Small intestine (tissue), 7 donors: ENCODE measurements at regions not wholly inside any gene's neighbourhood (a gene's known extent, or its start where the extent isn't known, plus 50 kb on each side); places are given as distances from the start of the nearest gene placed in this dataset.

Experiments used
- DNase-seq, 2 donors: peaks; one replicate each; pipeline versions ENCODE4 v3.0.0 to v3.0.0-alpha.2; 2013
- FAIRE-seq: peaks from 2 replicates; lab custom pipeline; 2012; peaks lifted over from hg19 to GRCh38; lab: Jason Lieb, UNC
- H3K27ac ChIP-seq, 3 donors: one replicate each; pipeline ENCODE4 v1.5.1; 2013; ENCODE audit warnings: low read length in 2 of 3, mild to moderate bottlenecking in 2 of 3, control low read depth in 1 of 3, inconsistent platforms in 1 of 3, low read depth in 1 of 3, moderate library complexity in 1 of 3
- H3K27me3 ChIP-seq, 3 donors: one replicate each; pipeline ENCODE4 v1.6.1; 2013; ENCODE audit warnings: low read length in 3 of 3, inconsistent platforms in 1 of 3; ENCODE audit not compliant: control insufficient read depth in 3 of 3, insufficient read depth in 3 of 3
- H3K36me3 ChIP-seq, 3 donors: one replicate each; pipeline ENCODE4 v1.6.1; 2013; ENCODE audit warnings: low read length in 3 of 3, inconsistent platforms in 1 of 3, low read depth in 1 of 3, mild to moderate bottlenecking in 1 of 3, moderate library complexity in 1 of 3; ENCODE audit not compliant: control insufficient read depth in 3 of 3, insufficient read depth in 2 of 3
- H3K4me1 ChIP-seq, 3 donors: one replicate each; pipeline ENCODE4 v1.6.1; 2013; ENCODE audit warnings: low read length in 2 of 3, inconsistent platforms in 1 of 3, low read depth in 1 of 3, mild to moderate bottlenecking in 1 of 3, moderate library complexity in 1 of 3; ENCODE audit not compliant: control insufficient read depth in 3 of 3, insufficient read depth in 2 of 3
- H3K4me3 ChIP-seq, 3 donors: one replicate each; pipeline ENCODE4 v1.5.1; 2013; ENCODE audit warnings: low read length in 3 of 3, control low read depth in 1 of 3, inconsistent platforms in 1 of 3, low read depth in 1 of 3, mild to moderate bottlenecking in 1 of 3, moderate library complexity in 1 of 3
- H3K9me3 ChIP-seq, 2 donors: one replicate each; pipeline ENCODE4 v1.6.1; 2013; ENCODE audit warnings: low read depth in 1 of 2, low read length in 1 of 2; ENCODE audit not compliant: control insufficient read depth in 2 of 2, insufficient read depth in 1 of 2
- WGBS, 3 donors: extraction: QIAGEN DNeasy Blood & Tissue Kit; methylation state at CpG; one replicate each; pipeline ENCODE4 v1.1.7; 2013; 5-methylcytosine and 5-hydroxymethylcytosine counted together
- donor health status: healthy with polysubstance abuse.
- donor health status: control.
- donor health status: control.
- donor health status: Bipolar disorder and iron deficiency.
- donor health status: healthy.

DNA sequence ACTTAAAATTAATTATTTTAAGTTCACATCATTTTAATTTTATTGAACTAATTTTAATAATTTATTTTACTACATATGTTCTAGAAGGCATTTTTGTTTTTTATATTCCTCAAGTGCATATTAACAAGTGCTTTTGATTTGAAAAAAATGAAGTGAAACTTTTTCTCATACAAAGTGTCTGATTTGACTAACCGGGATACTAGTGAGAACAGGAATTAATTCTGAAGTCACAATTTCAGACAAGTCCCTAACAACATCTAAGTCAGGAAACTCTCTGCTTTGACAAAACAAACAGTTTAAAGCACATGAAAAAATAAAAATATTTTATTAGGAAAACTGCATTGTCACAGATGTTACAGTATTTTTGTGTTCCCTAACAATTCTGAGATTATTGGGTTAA, 1166.3 kb upstream of the CITED2 start:
- Histone ChIP-seq H3K27me3 (no peaks in the 10 kb centered on the region), H3K27ac (no peak overlapping the region), H3K4me1 (no peaks in the 10 kb centered on the region), H3K36me3 (no peaks in the 10 kb centered on the region), H3K4me3 (no peak overlapping the region), H3K9me3 (no peaks in the 10 kb centered on the region)
- FAIRE-seq (peak; percentile 90), DNase-seq (no peak)
- WGBS, 3 donors: 86 to 91% (median 91%) methylated on average over 1 of the region's 1 CpG

DNA sequence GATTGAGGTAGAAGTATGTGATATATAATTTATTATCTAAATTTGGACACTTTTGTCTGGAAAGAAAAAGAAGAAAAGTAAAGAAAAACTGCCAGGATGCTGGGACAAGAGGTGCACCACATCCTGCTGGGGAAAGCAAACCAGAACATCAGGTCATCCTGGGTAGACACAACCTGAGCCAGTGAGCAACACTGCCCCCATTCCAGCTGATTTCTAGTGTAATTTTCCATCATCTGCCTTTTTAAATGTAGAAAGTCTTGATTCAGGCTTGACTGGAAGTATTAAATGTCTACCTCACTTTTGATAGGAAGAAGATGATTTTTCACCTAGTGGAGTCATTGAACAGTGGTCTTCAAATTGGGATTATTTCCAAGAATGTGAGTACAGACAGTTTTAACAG, 1164.5 kb upstream of the CITED2 start:
- Histone ChIP-seq H3K4me3 (no peak overlapping the region), H3K9me3 (no peaks in the 10 kb centered on the region), H3K27me3 (no peaks in the 10 kb centered on the region), H3K27ac (no peak overlapping the region), H3K36me3 (no peaks in the 10 kb centered on the region), H3K4me1 (no peaks in the 10 kb centered on the region)
- DNase-seq: no peak
- no peak for FAIRE-seq

DNA sequence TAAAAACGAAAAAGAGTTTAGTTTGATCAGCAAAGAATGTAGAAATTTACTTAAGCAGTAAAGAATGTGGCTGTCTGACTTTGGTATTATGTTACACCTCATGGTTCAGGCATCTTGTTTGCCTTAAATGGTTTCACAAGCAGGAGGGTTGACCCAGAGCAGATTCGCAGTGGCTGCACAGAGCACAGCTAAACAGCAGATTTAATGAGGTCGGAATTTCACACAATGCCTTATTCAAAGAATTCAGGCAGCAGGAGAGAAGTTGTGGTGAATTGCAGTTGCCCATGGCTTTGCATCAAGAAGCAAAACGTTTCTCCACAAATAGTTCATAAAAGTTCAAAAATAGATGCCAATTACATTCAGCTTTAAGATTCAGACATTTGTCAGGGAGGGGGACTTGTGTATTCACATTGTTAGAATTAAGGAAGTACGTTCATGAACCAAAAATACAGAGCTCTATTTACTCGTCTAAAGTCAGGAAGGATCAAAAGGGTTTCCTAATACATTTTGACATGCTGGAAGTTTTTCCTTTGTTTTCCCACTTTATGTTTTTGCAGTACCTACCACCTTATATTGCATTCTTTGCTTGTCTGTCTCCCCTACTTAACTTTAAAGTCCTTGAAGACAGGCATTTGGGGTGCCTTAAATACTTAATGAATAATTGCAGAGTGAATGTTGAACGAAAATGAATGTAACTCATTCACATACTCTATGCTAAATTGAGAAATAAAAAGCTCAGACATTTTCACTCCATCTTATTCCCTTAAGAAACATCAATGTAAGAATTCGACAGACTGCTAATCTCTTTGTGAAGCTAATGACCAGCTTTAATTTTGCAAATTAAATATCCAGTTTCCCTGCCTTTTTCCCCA, 1163.6 kb upstream of the CITED2 start:
- peak in 1 of 2 donors; percentile 6 for DNase-seq
- H3K9me3 ChIP-seq: no peaks in the 10 kb centered on the region
- WGBS, 3 donors: 41 to 56% (median 49%) methylated on average over 8 of the region's 8 CpGs
- H3K4me3 ChIP-seq: no peak overlapping the region
- H3K27me3 ChIP-seq: no peaks in the 10 kb centered on the region
- no peaks in the 10 kb centered on the region for H3K4me1 ChIP-seq
- FAIRE-seq: no peak
- no peaks in the 10 kb centered on the region for H3K36me3 ChIP-seq
- H3K27ac ChIP-seq: no peak overlapping the region

DNA sequence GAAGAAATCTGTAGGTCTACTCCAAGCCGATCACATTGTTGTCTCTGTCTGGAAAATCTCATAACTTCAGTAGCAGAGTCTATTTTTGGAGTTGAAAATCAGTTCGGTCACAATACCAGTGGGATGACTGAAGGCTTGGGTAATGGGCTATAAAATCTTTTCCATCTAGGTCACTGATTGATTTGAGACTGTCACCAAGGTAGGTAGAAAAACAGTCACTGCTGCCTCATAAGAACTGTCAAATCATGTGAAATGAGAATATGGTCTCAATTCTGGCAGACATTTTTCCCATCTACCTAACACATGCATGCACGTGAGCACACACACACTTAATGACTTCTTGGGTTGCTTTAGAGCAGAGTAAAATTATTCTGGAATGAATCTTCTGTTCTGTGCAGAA, 1162.8 kb upstream of the CITED2 start:
- Histone ChIP-seq H3K4me1 (no peaks in the 10 kb centered on the region), H3K36me3 (no peaks in the 10 kb centered on the region), H3K27ac (no peak overlapping the region), H3K9me3 (peaks cover 0 to 4% of the 10 kb centered on the region in 2 donors), H3K4me3 (no peak overlapping the region), H3K27me3 (no peaks in the 10 kb centered on the region)
- 74 to 91% (median 87%) methylated on average over 3 of the region's 3 CpGs for WGBS, 3 donors
- FAIRE-seq (no peak), DNase-seq (no peak)

DNA sequence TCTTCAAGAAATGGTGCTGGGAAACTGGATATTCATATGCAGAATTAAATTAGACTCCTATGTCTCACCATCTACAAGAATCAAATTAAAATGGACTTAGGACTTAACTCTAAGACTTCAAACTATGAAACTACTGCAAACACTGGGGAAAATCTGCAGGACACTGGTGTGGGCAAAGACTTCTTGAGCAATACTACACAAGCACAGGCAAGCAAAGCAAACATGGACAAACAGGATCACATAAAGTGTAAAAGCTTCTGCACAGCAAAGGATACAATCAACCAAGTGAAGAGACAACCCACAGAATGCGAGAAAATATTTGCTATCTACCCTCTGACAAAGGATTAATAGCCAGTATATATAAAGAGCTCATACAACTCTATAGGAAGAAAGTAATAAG, 1161.1 kb upstream of the CITED2 start:
- Histone ChIP-seq H3K27me3 (no peaks in the 10 kb centered on the region), H3K36me3 (no peaks in the 10 kb centered on the region), H3K4me1 (no peaks in the 10 kb centered on the region), H3K27ac (no peak overlapping the region), H3K4me3 (no peak overlapping the region), H3K9me3 (peaks cover 0 to 4% of the 10 kb centered on the region in 2 donors)
- FAIRE-seq (no peak), DNase-seq (no peak)
- 85 to 87% (median 85%) methylated on average over 1 of the region's 1 CpG for WGBS, 3 donors

DNA sequence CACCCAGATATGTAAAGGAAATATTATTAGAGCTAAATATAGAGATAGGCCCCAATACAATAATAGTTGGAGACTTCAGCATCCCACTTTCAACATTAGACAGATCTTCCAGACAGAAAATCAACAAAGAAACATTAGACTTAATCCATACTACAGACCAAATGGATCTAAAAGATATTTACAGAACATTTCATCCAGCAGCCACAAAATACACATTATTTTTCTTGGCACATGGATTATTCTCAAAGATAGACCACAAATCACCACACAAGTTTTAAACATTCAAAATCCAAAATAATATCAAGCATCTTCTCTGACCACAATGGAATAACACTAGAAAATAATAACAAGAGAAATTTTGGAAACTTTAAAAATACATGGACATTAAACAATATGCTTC, 1159.1 kb upstream of the CITED2 start:
- peak; percentile 51 for FAIRE-seq
- Histone ChIP-seq H3K27me3 (no peaks in the 10 kb centered on the region), H3K36me3 (no peaks in the 10 kb centered on the region), H3K4me1 (no peaks in the 10 kb centered on the region), H3K27ac (no peak overlapping the region), H3K9me3 (peaks cover 0 to 4% of the 10 kb centered on the region in 2 donors), H3K4me3 (no peak overlapping the region)
- DNase-seq: no peak

DNA sequence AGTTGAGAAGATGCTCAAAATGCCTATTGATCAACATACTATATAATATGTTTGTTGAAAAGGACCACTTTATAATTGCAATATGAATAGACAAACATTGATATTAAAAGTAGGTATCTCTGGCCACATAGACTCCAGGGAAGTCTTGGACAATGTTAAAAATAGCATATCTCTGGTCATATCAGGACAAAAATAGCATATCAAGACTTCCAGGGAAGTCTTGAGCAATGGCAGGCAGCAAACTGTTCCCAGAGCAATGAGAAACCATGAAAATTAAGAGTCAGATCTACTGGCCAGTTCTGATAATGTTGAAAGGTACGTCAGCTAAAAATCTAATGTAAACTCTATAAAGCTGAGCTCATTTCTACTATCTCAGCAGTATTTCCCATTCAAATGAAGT, 1130.3 kb upstream of the CITED2 start:
- H3K27ac ChIP-seq: no peak overlapping the region
- no peak overlapping the region for H3K4me3 ChIP-seq
- H3K27me3 ChIP-seq: no peaks in the 10 kb centered on the region
- H3K4me1 ChIP-seq: no peaks in the 10 kb centered on the region
- DNase-seq: no peak
- H3K36me3 ChIP-seq: no peaks in the 10 kb centered on the region
- FAIRE-seq: no peak
- WGBS, 3 donors: 72 to 89% (median 88%) methylated on average over 1 of the region's 1 CpG
- H3K9me3 ChIP-seq: no peaks in the 10 kb centered on the region

DNA sequence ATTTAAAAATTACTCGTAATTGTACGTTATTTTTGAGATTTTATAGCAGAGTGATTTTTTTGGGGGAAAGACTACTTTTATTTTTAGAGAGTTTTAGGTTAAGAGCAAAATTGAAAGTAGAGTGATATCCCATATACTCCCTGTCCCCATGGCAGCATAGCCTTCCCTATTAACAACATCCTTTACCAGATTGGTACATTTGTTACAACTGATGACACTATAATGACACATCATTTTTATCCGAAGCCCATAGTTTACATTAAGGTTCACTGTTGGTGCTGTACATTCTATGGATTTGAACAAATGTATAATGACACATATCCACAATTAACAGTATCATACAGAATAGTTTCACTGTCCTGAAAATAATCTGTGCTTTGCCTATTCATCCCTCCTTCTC, 1126.4 kb upstream of the CITED2 start:
- H3K4me1 ChIP-seq: no peaks in the 10 kb centered on the region
- no peaks in the 10 kb centered on the region for H3K9me3 ChIP-seq
- FAIRE-seq (no peak), DNase-seq (no peak)
- H3K27ac ChIP-seq: no peak overlapping the region
- WGBS, 3 donors: 92 to 93% (median 93%) methylated on average over 3 of the region's 3 CpGs
- no peak overlapping the region for H3K4me3 ChIP-seq
- H3K36me3 ChIP-seq: no peaks in the 10 kb centered on the region
- no peaks in the 10 kb centered on the region for H3K27me3 ChIP-seq

DNA sequence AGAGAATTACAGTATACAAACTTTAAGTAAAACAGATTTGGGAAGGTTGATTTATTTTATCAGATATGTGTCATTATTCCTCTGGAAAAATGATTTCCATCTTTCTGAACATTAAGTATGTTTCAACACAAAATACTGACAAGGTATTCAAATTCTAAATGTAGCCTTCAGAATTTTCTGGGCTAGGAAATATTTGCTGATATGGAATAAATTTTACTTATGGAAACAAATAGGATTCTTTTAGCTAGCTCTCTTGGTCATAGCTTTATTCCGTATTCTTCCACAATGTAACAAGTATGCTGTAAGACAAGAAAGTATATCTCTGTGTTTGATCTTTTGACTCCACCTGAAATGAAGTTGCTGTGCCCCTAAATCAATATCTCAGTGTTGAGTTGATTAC, 1125.2 kb upstream of the CITED2 start:
- Histone ChIP-seq H3K27me3 (no peaks in the 10 kb centered on the region), H3K36me3 (no peaks in the 10 kb centered on the region), H3K9me3 (no peaks in the 10 kb centered on the region), H3K4me3 (no peak overlapping the region), H3K4me1 (no peaks in the 10 kb centered on the region), H3K27ac (no peak overlapping the region)
- DNase-seq (no peak), FAIRE-seq (no peak)
- WGBS, 3 donors: 90 to 94% (median 94%) methylated on average over 1 of the region's 1 CpG
